RPMI8226 (cell line): ENCODE measurements at regions not wholly inside any gene's neighbourhood (a gene's known extent, or its start where the extent isn't known, plus 50 kb on each side); places are given as distances from the start of the nearest gene placed in this dataset.
"Not testable (repeated sequence)": the region's sequence is repeated elsewhere in the genome, so short reads cannot be mapped to it uniquely, and the experiment has no call there.

Experiments used
- DNase-seq: peaks from one replicate; pipeline ENCODE4 v3.0.0-alpha.2; 2015

- DNase-seq = no peak
Observed at GRCh38 chrX:121457096-121457495, 409.7 kb downstream of the GLUD2 start.

- DNase-seq = no peak
Observed at GRCh38 chrX:121479406-121479805, 432.0 kb downstream of the GLUD2 start.

GRCh38 chrX:121496966-121497365 is 449.6 kb downstream of the GLUD2 start:
- no peak for DNase-seq

- DNase-seq = no peak
Observed at GRCh38 chrX:121504153-121504552, 456.7 kb downstream of the GLUD2 start.

- DNase-seq = no peak
Observed at GRCh38 chrX:121546317-121546716, 498.9 kb downstream of the GLUD2 start.

- DNase-seq = peak; percentile 69
Observed at GRCh38 chrX:121558886-121559285, 511.5 kb downstream of the GLUD2 start.

GRCh38 chrX:121562616-121563015 is 515.2 kb downstream of the GLUD2 start:
- DNase-seq = peak; percentile 59

GRCh38 chrX:121569609-121570008 is 522.2 kb downstream of the GLUD2 start:
- peak; percentile 67 for DNase-seq

- peak; percentile 34 for DNase-seq
Observed at GRCh38 chrX:121570072-121570841, 522.8 kb downstream of the GLUD2 start.

GRCh38 chrX:121571333-121571732 is 523.9 kb downstream of the GLUD2 start:
- DNase-seq = no peak

GRCh38 chrX:121574384-121574783 is 527.0 kb downstream of the GLUD2 start:
- DNase-seq = not testable (repeated sequence)

- DNase-seq = peak; percentile 62
Observed at GRCh38 chrX:121579016-121579760, 531.8 kb downstream of the GLUD2 start.

- no peak for DNase-seq
Observed at GRCh38 chrX:121581885-121582284, 534.5 kb downstream of the GLUD2 start.

GRCh38 chrX:121585626-121586025 is 538.2 kb downstream of the GLUD2 start:
- DNase-seq = no peak

- no peak for DNase-seq
Observed at GRCh38 chrX:121592884-121593283, 545.5 kb downstream of the GLUD2 start.

GRCh38 chrX:121598356-121598755 is 550.9 kb downstream of the GLUD2 start:
- DNase-seq = no peak

- no peak for DNase-seq
Observed at GRCh38 chrX:121635141-121635540, 587.7 kb downstream of the GLUD2 start.

GRCh38 chrX:121639781-121640180 is 592.4 kb downstream of the GLUD2 start:
- no peak for DNase-seq

GRCh38 chrX:121641560-121641959 is 594.1 kb downstream of the GLUD2 start:
- DNase-seq = no peak

- DNase-seq = no peak
Observed at GRCh38 chrX:121642415-121642814, 595.0 kb downstream of the GLUD2 start.

- DNase-seq = no peak
Observed at GRCh38 chrX:121649417-121649816, 602.0 kb downstream of the GLUD2 start.

- DNase-seq = no peak
Observed at GRCh38 chrX:121655276-121655675, 607.9 kb downstream of the GLUD2 start.

GRCh38 chrX:121666171-121666570 is 618.8 kb downstream of the GLUD2 start:
- no peak for DNase-seq

GRCh38 chrX:121671649-121672048 is 624.2 kb downstream of the GLUD2 start:
- DNase-seq = no peak
